Lung (tissue), 11 donors: ENCODE measurements at regions not wholly inside any gene's neighbourhood (a gene's known extent, or its start where the extent isn't known, plus 50 kb on each side); places are given as distances from the start of the nearest gene placed in this dataset.
A peak's percentile ranks its signal among the peaks of the same experiment; 100 is the strongest.
"Not testable (repeated sequence)": the region's sequence is repeated elsewhere in the genome, so short reads cannot be mapped to it uniquely, and the experiment has no call there.

ENCODE experiments used
- ATAC-seq: fragments of 200-7000 bp; cut with Tn5 transposase; one replicate; pipeline ENCODE4 v1.9.1; 2020; ENCODE audit warnings: moderate number of reproducible peaks; ENCODE audit not compliant: insufficient read depth, low FRiP score
- DNase-seq, 3 donors: peaks; one replicate each; pipeline ENCODE4 v3.0.0-alpha.2; 2013 to 2017
- H3K27ac ChIP-seq, 2 donors: one replicate each; pipeline ENCODE4 v1.5.1; 2013; ENCODE audit warnings: mild to moderate bottlenecking in 2 of 2, moderate library complexity in 2 of 2, control low read depth in 1 of 2, inconsistent platforms in 1 of 2, low read depth in 1 of 2, low read length in 1 of 2
- H3K27me3 ChIP-seq, 3 donors: one replicate each; pipeline ENCODE4 v1.5.1; 2013; ENCODE audit warnings: low read length in 2 of 3; ENCODE audit not compliant: control insufficient read depth in 3 of 3, insufficient read depth in 3 of 3
- H3K36me3 ChIP-seq, 4 donors: one replicate each; pipeline ENCODE4 v1.5.1; 2013; ENCODE audit warnings: low read length in 4 of 4, mild to moderate bottlenecking in 1 of 4, moderate library complexity in 1 of 4; ENCODE audit not compliant: control insufficient read depth in 4 of 4, insufficient read depth in 4 of 4
- H3K4me1 ChIP-seq, 5 donors: one replicate each; pipeline ENCODE4 v1.5.1; 2013; ENCODE audit warnings: low read length in 5 of 5, mild to moderate bottlenecking in 2 of 5, moderate library complexity in 1 of 5; ENCODE audit not compliant: control insufficient read depth in 5 of 5, insufficient read depth in 5 of 5
- H3K4me3 ChIP-seq: one replicate; pipeline ENCODE4 v1.5.1; 2013; ENCODE audit warnings: mild to moderate bottlenecking, control low read depth, moderate library complexity
- H3K9ac ChIP-seq, 2 donors: one replicate each; pipeline ENCODE4 v1.5.1; 2013; ENCODE audit warnings: low read length in 2 of 2, control low read depth in 1 of 2; ENCODE audit not compliant: insufficient read depth in 1 of 2
- H3K9me3 ChIP-seq, 4 donors: one replicate each; pipeline ENCODE4 v1.5.1; 2013; ENCODE audit warnings: low read length in 3 of 4, mild to moderate bottlenecking in 1 of 4, moderate library complexity in 1 of 4; ENCODE audit not compliant: control insufficient read depth in 4 of 4, insufficient read depth in 3 of 4
- CTCF ChIP-seq: IDR thresholded peaks from 2 replicates; pipeline ENCODE4 v1.5.1; 2012; ENCODE audit warnings: mild to moderate bottlenecking; ENCODE audit errors: control extremely low read depth, extremely low read depth
- WGBS, 2 donors: extraction: QIAGEN DNeasy Blood & Tissue Kit; methylation state at CpG; one replicate each; pipeline ENCODE4 v1.1.7; 2013; 5-methylcytosine and 5-hydroxymethylcytosine counted together
- donor health status: control.
- donor health status: control.
- donor health status: Bipolar disorder and iron deficiency.
- donor health status: healthy.
- donor health status: DM: yes; HTN: yes; CAD: no.

GRCh38 chr2:136666-137065 lies 90.4 kb upstream of the FAM110C start:
- H3K4me1 ChIP-seq, result peaks cover 0 to 4% (median 0%) of the 10 kb centered on the region in 5 donors
- DNase-seq, result no peak
- H3K9ac ChIP-seq, result no peak overlapping the region
- peaks cover 0 to 5% (median 0%) of the 10 kb centered on the region in 4 donors for H3K9me3 ChIP-seq
- no peak overlapping the region for H3K27ac ChIP-seq
- TF ChIP-seq CTCF, result no peak
- WGBS, 2 donors, result 77 to 81% methylated on average over 7 of the region's 7 CpGs
- no peaks in the 10 kb centered on the region for H3K36me3 ChIP-seq
- no peaks in the 10 kb centered on the region for H3K27me3 ChIP-seq
- no peak for ATAC-seq
- no peak overlapping the region for H3K4me3 ChIP-seq

GRCh38 chr2:133675-134593 lies 87.6 kb upstream of the FAM110C start:
- TF ChIP-seq CTCF, result no peak
- ATAC-seq, result no peak
- Histone ChIP-seq H3K27ac (no peak overlapping the region), H3K4me1 (no peaks in the 10 kb centered on the region), H3K9me3 (peaks cover 0 to 6% (median 0%) of the 10 kb centered on the region in 4 donors), H3K36me3 (no peaks in the 10 kb centered on the region), H3K9ac (no peak overlapping the region), H3K4me3 (no peak overlapping the region), H3K27me3 (no peaks in the 10 kb centered on the region)
- peak; percentile 23 to 33 (median 32) for DNase-seq
- 55 to 68% methylated on average over 7 of the region's 7 CpGs for WGBS, 2 donors

GRCh38 chr2:126769-127168 lies 80.5 kb upstream of the FAM110C start:
- H3K27ac ChIP-seq, DNase-seq: not testable (repeated sequence)

GRCh38 chr2:124241-124880 lies 78.1 kb upstream of the FAM110C start:
- Histone ChIP-seq H3K27me3 (no peaks in the 10 kb centered on the region), H3K4me3 (no peak overlapping the region), H3K4me1 (peaks cover 0 to 9% (median 0%) of the 10 kb centered on the region in 5 donors), H3K36me3 (no peaks in the 10 kb centered on the region), H3K27ac (no peak overlapping the region), H3K9me3 (peaks cover 0 to 2% (median 0%) of the 10 kb centered on the region in 4 donors), H3K9ac (no peak overlapping the region)
- no peak for ATAC-seq
- TF ChIP-seq CTCF, result no peak
- WGBS, 2 donors, result 57 to 60% methylated on average over 3 of the region's 3 CpGs
- peak in 2 of 3 donors; percentile 49 to 57 for DNase-seq

More at GRCh38 chr2:126769-127168, 80.5 kb upstream of the FAM110C start:
- ATAC-seq, H3K9me3 ChIP-seq, H3K27me3 ChIP-seq, H3K9ac ChIP-seq, H3K36me3 ChIP-seq, H3K4me3 ChIP-seq, H3K4me1 ChIP-seq: not testable (repeated sequence)
- 89 to 96% methylated on average over 19 to 31 of the region's 31 CpGs for WGBS, 2 donors
